Ureter (tissue), 1 donor: ENCODE measurements at regions not wholly inside any gene's neighbourhood (a gene's known extent, or its start where the extent isn't known, plus 50 kb on each side); places are given as distances from the start of the nearest gene placed in this dataset.
"Not testable (repeated sequence)": the region's sequence is repeated elsewhere in the genome, so short reads cannot be mapped to it uniquely, and the experiment has no call there.

ENCODE experiments used
- DNase-seq: peaks from one replicate; pipeline ENCODE4 v3.0.0-alpha.2; 2020; ENCODE audit warnings: low spot score
- donor health status: DM: yes; HTN: yes; CAD: no.

- no peak for DNase-seq
Measured at GRCh38 chr2:194696690-194697089, 960.3 kb upstream of the SLC39A10 start.

GRCh38 chr2:194686569-194686968, 970.5 kb upstream of the SLC39A10 start:
- no peak for DNase-seq

- no peak for DNase-seq
Measured at GRCh38 chr2:194674043-194674442, 983.0 kb upstream of the SLC39A10 start.

- DNase-seq, result no peak
Measured at GRCh38 chr2:194672994-194673393, 984.0 kb upstream of the SLC39A10 start.

GRCh38 chr2:194661431-194661830, 995.6 kb upstream of the SLC39A10 start:
- DNase-seq, result no peak

- DNase-seq, result not testable (repeated sequence)
Measured at GRCh38 chr2:194639057-194639456, 1018.0 kb upstream of the SLC39A10 start.

- no peak for DNase-seq
Measured at GRCh38 chr2:194621945-194622344, 1035.1 kb upstream of the SLC39A10 start.

- DNase-seq, result no peak
Measured at GRCh38 chr2:194619366-194619765, 1037.7 kb upstream of the SLC39A10 start.

GRCh38 chr2:194618432-194618831, 1038.6 kb upstream of the SLC39A10 start:
- DNase-seq, result no peak

- DNase-seq, result no peak
Measured at GRCh38 chr2:194616334-194616733, 1040.7 kb upstream of the SLC39A10 start.

GRCh38 chr2:194610297-194610696, 1046.7 kb upstream of the SLC39A10 start:
- DNase-seq, result no peak

- DNase-seq, result no peak
Measured at GRCh38 chr2:194603429-194603828, 1053.6 kb upstream of the SLC39A10 start.

- DNase-seq, result no peak
Measured at GRCh38 chr2:194602750-194603149, 1054.3 kb upstream of the SLC39A10 start.

- DNase-seq, result no peak
Measured at GRCh38 chr2:194591192-194591591, 1065.8 kb upstream of the SLC39A10 start.

- DNase-seq, result no peak
Measured at GRCh38 chr2:194587739-194588270, 1069.2 kb upstream of the SLC39A10 start.

GRCh38 chr2:194567661-194568017, 1089.4 kb upstream of the SLC39A10 start:
- DNase-seq, result no peak

GRCh38 chr2:194566907-194567660, 1089.9 kb upstream of the SLC39A10 start:
- DNase-seq, result no peak

GRCh38 chr2:194564422-194564821, 1092.6 kb upstream of the SLC39A10 start:
- no peak for DNase-seq

- no peak for DNase-seq
Measured at GRCh38 chr2:194562329-194562728, 1094.7 kb upstream of the SLC39A10 start.

GRCh38 chr2:194559964-194560363, 1097.1 kb upstream of the SLC39A10 start:
- DNase-seq, result no peak

GRCh38 chr2:194559523-194559922, 1097.5 kb upstream of the SLC39A10 start:
- no peak for DNase-seq

- no peak for DNase-seq
Measured at GRCh38 chr2:194557993-194558392, 1099.0 kb upstream of the SLC39A10 start.

GRCh38 chr2:194556629-194557028, 1100.4 kb upstream of the SLC39A10 start:
- DNase-seq, result no peak

- DNase-seq, result no peak
Measured at GRCh38 chr2:194553980-194554379, 1103.0 kb upstream of the SLC39A10 start.
